ENCODE measurements at regions not wholly inside any gene's neighbourhood (a gene's known extent, or its start where the extent isn't known, plus 50 kb on each side); places are given as distances from the start of the nearest gene placed in this dataset.

GRCh38 chrX:5402461-5402860 is 826.2 kb downstream of the NLGN4X start:
- Histone ChIP-seq H3K27me3 (ENCODE audit: control insufficient read depth, insufficient read depth, low read length) (no peaks in the 10 kb centered on the region), H3K4me3 (ENCODE audit: low read depth, low read length) (no peak overlapping the region), H3K36me3 (ENCODE audit: control insufficient read depth, insufficient read depth, low read length) (no peaks in the 10 kb centered on the region)
- DNase-seq (ENCODE audit: low read depth) = no peak
- no peak for TF ChIP-seq CTCF (IDR thresholded peaks at IDR 0.05; ENCODE audit: insufficient read depth, low read length, poor library complexity, severe bottlenecking)

DNA sequence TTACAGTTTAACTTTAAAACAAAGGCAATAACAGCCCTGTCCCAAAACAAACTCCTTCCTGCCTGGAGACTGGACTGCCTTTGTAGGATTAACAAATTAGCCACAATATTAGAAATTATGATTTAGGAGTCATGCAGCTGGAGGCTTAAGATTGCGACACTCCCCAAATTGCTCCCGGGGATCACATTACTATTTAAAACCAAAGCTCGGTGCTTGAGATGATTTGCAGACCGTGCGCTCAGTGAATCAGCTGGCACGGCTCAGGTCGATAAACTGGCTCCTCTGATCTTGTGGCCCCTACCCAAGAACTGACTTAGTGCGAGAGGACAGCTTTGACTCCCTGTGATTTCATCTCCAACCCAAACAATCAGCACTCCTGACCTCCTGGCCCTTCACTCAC is 829.3 kb downstream of the NLGN4X start:
- no peak for TF ChIP-seq CTCF (IDR thresholded peaks at IDR 0.05; ENCODE audit: insufficient read depth, low read length, poor library complexity, severe bottlenecking)
- no peaks in the 10 kb centered on the region for H3K27me3 ChIP-seq (ENCODE audit: control insufficient read depth, insufficient read depth, low read length)
- no peak for DNase-seq (ENCODE audit: low read depth)
- H3K36me3 ChIP-seq (ENCODE audit: control insufficient read depth, insufficient read depth, low read length) = no peaks in the 10 kb centered on the region
- H3K4me3 ChIP-seq (ENCODE audit: low read depth, low read length) = no peak overlapping the region

DNA sequence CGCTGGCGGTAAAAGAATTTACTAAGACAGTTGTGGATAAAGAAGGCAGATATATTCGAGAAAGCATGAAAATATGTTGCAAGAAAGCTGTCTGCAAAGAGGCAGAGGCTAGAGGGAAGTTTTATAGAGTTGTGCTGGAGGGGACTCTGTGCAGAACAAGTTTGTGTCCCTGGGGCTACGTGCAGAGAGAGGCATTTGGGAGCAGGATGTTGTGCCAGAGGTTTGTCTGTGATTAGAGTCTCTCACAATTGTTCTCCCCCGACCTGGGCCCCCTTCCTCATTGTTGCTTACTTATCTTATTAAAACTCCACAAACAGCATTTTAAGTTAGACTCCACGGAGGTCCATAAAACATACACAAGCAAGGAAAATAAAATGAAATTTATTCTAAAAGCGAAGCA is 831.3 kb downstream of the NLGN4X start:
- Histone ChIP-seq H3K4me3 (ENCODE audit: low read depth, low read length) (no peak overlapping the region), H3K36me3 (ENCODE audit: control insufficient read depth, insufficient read depth, low read length) (no peaks in the 10 kb centered on the region), H3K27me3 (ENCODE audit: control insufficient read depth, insufficient read depth, low read length) (no peaks in the 10 kb centered on the region)
- DNase-seq (ENCODE audit: low read depth) = no peak
- TF ChIP-seq CTCF (IDR thresholded peaks at IDR 0.05; ENCODE audit: insufficient read depth, low read length, poor library complexity, severe bottlenecking) = no peak

- no peak for DNase-seq (ENCODE audit: low read depth)
- H3K4me3 ChIP-seq (ENCODE audit: low read depth, low read length) = no peak overlapping the region
- no peaks in the 10 kb centered on the region for H3K27me3 ChIP-seq (ENCODE audit: control insufficient read depth, insufficient read depth, low read length)
- no peak for TF ChIP-seq CTCF (IDR thresholded peaks at IDR 0.05; ENCODE audit: insufficient read depth, low read length, poor library complexity, severe bottlenecking)
- H3K36me3 ChIP-seq (ENCODE audit: control insufficient read depth, insufficient read depth, low read length) = no peaks in the 10 kb centered on the region
Measured at GRCh38 chrX:5390376-5390775, 838.3 kb downstream of the NLGN4X start.

DNA sequence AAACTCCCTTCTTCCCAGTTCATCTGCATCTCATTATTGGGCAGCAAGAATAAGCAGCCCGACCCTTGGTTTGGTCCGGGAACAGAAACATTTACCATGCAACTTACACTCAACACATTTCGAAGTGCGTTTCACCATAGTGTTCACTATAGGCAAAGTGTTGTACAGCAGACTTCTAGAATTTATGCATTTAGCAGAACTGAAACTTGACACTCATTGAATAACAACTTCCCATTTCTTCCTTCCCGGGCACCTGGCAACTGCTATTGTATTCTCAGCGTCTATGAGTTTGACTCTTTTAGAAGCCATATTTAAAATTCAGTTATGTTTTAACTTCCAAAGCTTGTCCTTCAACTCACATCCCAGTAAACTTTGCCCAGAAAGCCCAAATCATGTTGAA is 840.6 kb downstream of the NLGN4X start:
- TF ChIP-seq CTCF (IDR thresholded peaks at IDR 0.05; ENCODE audit: insufficient read depth, low read length, poor library complexity, severe bottlenecking) = no peak
- H3K36me3 ChIP-seq (ENCODE audit: control insufficient read depth, insufficient read depth, low read length) = no peaks in the 10 kb centered on the region
- no peaks in the 10 kb centered on the region for H3K27me3 ChIP-seq (ENCODE audit: control insufficient read depth, insufficient read depth, low read length)
- DNase-seq (ENCODE audit: low read depth) = no peak
- no peak overlapping the region for H3K4me3 ChIP-seq (ENCODE audit: low read depth, low read length)

DNA sequence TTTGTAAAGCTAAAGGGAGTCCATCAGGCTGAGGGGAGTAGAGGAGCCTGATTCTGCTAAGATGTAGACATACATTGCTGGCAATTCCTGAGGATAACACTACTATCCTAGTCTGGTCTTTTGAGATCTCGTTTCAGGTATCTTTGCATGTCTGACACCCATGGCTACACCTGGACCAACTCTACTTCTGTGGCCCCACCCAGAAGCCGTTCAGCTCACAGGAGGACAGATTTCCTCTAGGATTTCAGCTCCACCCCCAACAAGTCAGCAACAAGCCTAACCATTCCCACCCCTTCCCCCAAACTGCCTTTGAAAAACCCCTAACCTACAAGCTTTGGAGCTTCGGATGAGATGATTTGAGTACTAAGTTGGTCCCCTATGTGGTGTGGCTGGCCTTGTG is 848.2 kb downstream of the NLGN4X start:
- no peak for TF ChIP-seq CTCF (IDR thresholded peaks at IDR 0.05; ENCODE audit: insufficient read depth, low read length, poor library complexity, severe bottlenecking)
- no peaks in the 10 kb centered on the region for H3K27me3 ChIP-seq (ENCODE audit: control insufficient read depth, insufficient read depth, low read length)
- H3K36me3 ChIP-seq (ENCODE audit: control insufficient read depth, insufficient read depth, low read length) = no peaks in the 10 kb centered on the region
- H3K4me3 ChIP-seq (ENCODE audit: low read depth, low read length) = no peak overlapping the region
- DNase-seq (ENCODE audit: low read depth) = no peak

All from kidney epithelial cell (primary cell).